Prostate gland (tissue), 2 donors: ENCODE measurements at regions not wholly inside any gene's neighbourhood (a gene's known extent, or its start where the extent isn't known, plus 50 kb on each side); places are given as distances from the start of the nearest gene placed in this dataset.

Experiments
- CTCF ChIP-seq, 4 experiments: fragments of 200-600 bp in 2 of 4; fragments of 450-650 bp in 2 of 4; sonication (generic) in 2 of 4; IDR thresholded peaks; 1 replicate in 3 of 4; 2 replicates in 1 of 4; pipeline ENCODE4 v1.5.1; 2016 to 2019; ENCODE audit warnings: antibody characterized with exemption in 4 of 4, mild to moderate bottlenecking in 2 of 4, moderate library complexity in 2 of 4
- POLR2AphosphoS5 ChIP-seq: sonication (generic); formaldehyde crosslinking; IDR thresholded peaks from one replicate; pipeline ENCODE4 v1.6.1; 2017; ENCODE audit warnings: antibody characterized with exemption

- no peak for TF ChIP-seq CTCF (IDR thresholded peaks at IDR 0.05)
- no peak for TF ChIP-seq POLR2AphosphoS5
These were observed 83.4 kb downstream of the UNCX start for GRCh38 chr7:1316086-1316485.
